Activated CD8-positive, alpha-beta T cell treated with anti-CD3 and anti-CD28 coated beads for 36 hours (primary cell): ENCODE measurements at regions not wholly inside any gene's neighbourhood (a gene's known extent, or its start where the extent isn't known, plus 50 kb on each side); places are given as distances from the start of the nearest gene placed in this dataset.

Source experiments
- ATAC-seq: fragments of 200-7000 bp; cut with Tn5 transposase; one replicate; pipeline ENCODE4 v1.10.0; 2021; ENCODE audit warnings: mild to moderate bottlenecking, moderate library complexity
- CTCF ChIA-PET: fragments of 350-600 bp; sonication (Branson Sonifier 250); formaldehyde crosslinking; loops from one replicate; lab custom pipeline; 2021; ENCODE audit warnings: antibody characterized with exemption; lab: Charles Lee
- POLR2A ChIA-PET: fragments of 350-600 bp; sonication (Branson Sonifier 250); formaldehyde crosslinking; loops from one replicate; lab custom pipeline; 2021; ENCODE audit warnings: antibody characterized with exemption; lab: Charles Lee
- DNase-seq: peaks from one replicate; pipeline ENCODE4 v3.0.0-alpha.2; 2020
- H3K27ac Mint-ChIP-seq: one replicate; pipeline ENCODE4 v1.8.0; 2021; ENCODE audit warnings: mild to moderate bottlenecking, mixed read lengths
- H3K27me3 Mint-ChIP-seq: one replicate; pipeline ENCODE4 v1.8.0; 2021; ENCODE audit warnings: mixed read lengths
- H3K36me3 Mint-ChIP-seq: one replicate; pipeline ENCODE4 v1.8.0; 2021; ENCODE audit warnings: low read depth, mixed read lengths
- H3K4me1 Mint-ChIP-seq: one replicate; pipeline ENCODE4 v1.8.0; 2021; ENCODE audit warnings: low read depth, mixed read lengths
- H3K4me3 Mint-ChIP-seq: one replicate; pipeline ENCODE4 v1.8.0; 2021; ENCODE audit warnings: mild to moderate bottlenecking, moderate library complexity, mixed read lengths
- H3K9me3 Mint-ChIP-seq: one replicate; pipeline ENCODE4 v1.8.0; 2021; ENCODE audit warnings: mixed read lengths
- CTCF ChIP-seq: fragments of 200-600 bp; IDR thresholded peaks from one replicate; pipeline ENCODE4 v1.8.0; 2022; ENCODE audit warnings: antibody characterized with exemption, mild to moderate bottlenecking
- intact Hi-C: fragments of 100-400 bp; cut with micrococcal nuclease; formaldehyde crosslinking; loops from one replicate; pipeline ENCODE4 v1.10.0; 2022

DNA sequence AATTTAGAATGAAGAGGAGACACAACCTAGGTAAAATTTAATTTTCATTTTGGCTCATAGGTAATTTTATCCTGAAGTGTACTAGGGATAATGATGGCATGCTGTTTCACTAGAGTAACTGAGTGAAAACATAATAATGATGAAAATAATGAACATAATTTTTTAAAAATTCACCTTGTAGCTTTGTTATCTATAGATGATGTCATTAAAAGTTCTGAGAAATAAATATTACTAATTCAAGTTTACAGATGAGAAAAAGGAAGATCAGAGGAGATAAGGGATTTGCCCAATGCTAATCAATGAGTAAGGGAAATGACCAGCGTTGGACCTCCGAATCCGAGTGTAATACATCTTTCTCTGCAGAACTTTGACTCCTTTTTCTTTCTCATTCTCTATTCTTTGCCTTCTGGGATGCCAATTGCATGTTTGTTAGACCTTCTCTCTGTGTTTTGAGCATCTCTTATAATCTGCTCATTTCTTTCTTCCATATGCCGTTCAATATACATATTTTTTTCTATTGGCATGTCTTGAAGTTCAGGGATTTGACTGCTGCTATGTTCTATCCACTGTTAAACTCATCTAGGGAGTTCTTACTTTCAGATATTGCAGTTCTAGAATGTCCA is 186.5 kb downstream of the SNX19 start:
- ChIA-PET CTCF (no interaction called here), POLR2A (no interaction called here)
- intact Hi-C loops: no loop called here
- no peak for TF ChIP-seq CTCF
- ATAC-seq (no peak), DNase-seq (no peak)
- no peaks in the 10 kb centered on the region for H3K27me3 Mint-ChIP-seq
- H3K4me3 Mint-ChIP-seq: no peak overlapping the region
- H3K27ac Mint-ChIP-seq: no peak overlapping the region
- peaks cover 11% of the 10 kb centered on the region for H3K9me3 Mint-ChIP-seq
- no peaks in the 10 kb centered on the region for H3K36me3 Mint-ChIP-seq
- H3K4me1 Mint-ChIP-seq: no peaks in the 10 kb centered on the region

GRCh38 chr11:130731401-130731800 is 184.9 kb downstream of the SNX19 start:
- no peak for TF ChIP-seq CTCF
- no peak for DNase-seq
- ChIA-PET CTCF (no interaction called here), POLR2A (no interaction called here)
- intact Hi-C loops: no loop called here
- H3K36me3 Mint-ChIP-seq: peaks cover 1% of the 10 kb centered on the region
- no peak overlapping the region for H3K4me3 Mint-ChIP-seq
- no peaks in the 10 kb centered on the region for H3K27me3 Mint-ChIP-seq
- H3K4me1 Mint-ChIP-seq: no peaks in the 10 kb centered on the region
- peaks cover 16% of the 10 kb centered on the region for H3K9me3 Mint-ChIP-seq
- no peak overlapping the region for H3K27ac Mint-ChIP-seq
- no peak for ATAC-seq

- Mint-ChIP-seq H3K9me3 (peaks cover 19% of the 10 kb centered on the region), H3K4me3 (no peak overlapping the region), H3K27me3 (no peaks in the 10 kb centered on the region), H3K27ac (no peak overlapping the region), H3K4me1 (peaks cover 4% of the 10 kb centered on the region), H3K36me3 (peaks cover 1% of the 10 kb centered on the region)
- ChIA-PET CTCF (interaction anchor here (1.4 kb wide), 1 partner anchor 130 kb away, joined by 3 read pairs; no protein-coding TSS in a partner anchor), POLR2A (no interaction called here)
- DNase-seq: no peak
- intact Hi-C loops: no loop called here
- ATAC-seq: no peak
- TF ChIP-seq CTCF: no peak
Observed at GRCh38 chr11:130732476-130732875, 183.8 kb downstream of the SNX19 start.

DNA sequence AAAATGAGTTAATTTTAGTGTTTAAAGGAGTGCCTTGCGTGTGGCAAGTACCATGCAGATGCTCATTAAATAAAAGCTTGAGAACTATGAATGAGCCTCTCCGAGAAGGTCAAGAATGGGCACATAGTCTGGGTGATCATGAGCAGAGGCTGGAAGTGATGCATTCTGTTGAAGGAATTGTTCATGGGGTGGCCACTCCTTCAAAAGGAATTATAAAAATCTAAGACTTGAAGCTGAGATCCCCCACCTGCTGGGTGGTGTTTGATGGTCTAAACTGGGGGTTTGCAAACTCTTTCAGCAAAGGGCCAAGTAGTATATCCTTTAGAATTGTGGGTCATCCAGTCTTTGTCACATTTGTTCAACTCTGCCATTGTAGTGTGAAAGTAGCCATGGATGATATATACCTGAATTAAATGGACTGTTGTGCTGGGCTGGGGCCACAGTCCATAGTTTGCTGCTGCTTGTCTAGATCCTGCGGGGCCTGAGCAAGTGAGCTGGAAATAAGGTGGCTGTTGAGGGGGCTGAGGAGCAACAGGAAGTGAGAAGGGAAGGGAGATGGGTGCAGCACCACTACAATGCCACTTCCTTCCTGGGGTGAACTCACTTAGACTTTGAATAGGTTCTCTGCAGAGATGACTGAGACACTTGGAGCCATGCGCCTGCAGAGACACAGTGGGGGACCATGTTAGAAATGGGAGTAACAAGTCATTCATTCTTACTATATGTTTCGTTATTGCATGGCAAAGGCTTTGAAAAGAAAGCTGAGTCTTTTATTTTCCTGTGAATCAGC is 179.0 kb downstream of the SNX19 start:
- ChIA-PET CTCF (interaction anchor here (0.9 kb wide), 1 partner anchor 125 kb away, joined by 4 read pairs; no protein-coding TSS in a partner anchor), POLR2A (no interaction called here)
- Mint-ChIP-seq H3K27ac (no peak overlapping the region), H3K27me3 (no peaks in the 10 kb centered on the region), H3K4me3 (no peak overlapping the region), H3K4me1 (peaks cover 6% of the 10 kb centered on the region), H3K36me3 (peaks cover 1% of the 10 kb centered on the region), H3K9me3 (peaks cover 31% of the 10 kb centered on the region)
- no peak for TF ChIP-seq CTCF
- intact Hi-C loops: no loop called here
- DNase-seq: no peak
- no peak for ATAC-seq

DNA sequence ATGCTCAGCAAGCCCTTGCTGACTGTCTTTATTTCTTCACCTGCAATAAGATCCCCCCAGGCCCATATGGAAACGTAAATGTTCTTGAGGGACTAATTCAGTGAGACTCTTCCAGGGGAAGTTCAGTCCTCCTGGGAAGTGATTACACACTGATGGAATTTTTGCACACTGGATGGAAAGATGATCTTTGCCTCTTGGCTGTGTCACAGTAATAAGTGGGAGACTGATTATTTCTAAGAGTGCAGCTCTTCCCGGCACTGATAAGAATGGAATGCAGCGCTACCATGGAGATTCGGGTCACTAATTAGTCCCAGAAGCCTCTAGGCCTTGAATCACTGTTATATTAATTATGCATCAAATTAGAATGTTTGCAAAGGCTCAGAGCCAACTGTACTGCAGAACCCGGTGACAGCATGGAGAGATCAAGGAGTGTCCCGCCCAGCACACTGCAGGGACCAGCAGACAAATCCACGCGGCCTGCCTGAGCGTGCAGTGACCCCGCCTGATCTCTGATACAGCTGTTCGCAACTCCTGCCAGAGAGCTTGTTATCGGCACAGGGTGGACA is 178.3 kb downstream of the SNX19 start:
- no peak for ATAC-seq
- Mint-ChIP-seq H3K4me3 (no peak overlapping the region), H3K27ac (no peak overlapping the region), H3K36me3 (peaks cover 1% of the 10 kb centered on the region), H3K4me1 (peaks cover 6% of the 10 kb centered on the region), H3K9me3 (peaks cover 31% of the 10 kb centered on the region), H3K27me3 (no peaks in the 10 kb centered on the region)
- no peak for TF ChIP-seq CTCF
- no peak for DNase-seq
- intact Hi-C loops: no loop called here
- ChIA-PET POLR2A (no interaction called here), CTCF (no interaction called here)
